Mucosa of rectum (tissue), 2 donors: ENCODE measurements at regions not wholly inside any gene's neighbourhood (a gene's known extent, or its start where the extent isn't known, plus 50 kb on each side); places are given as distances from the start of the nearest gene placed in this dataset.

Source experiments
- H3K27ac ChIP-seq, 2 donors: one replicate each; pipeline ENCODE4 v1.7.0; 2013; ENCODE audit warnings: inconsistent platforms in 2 of 2, low read depth in 2 of 2, low read length in 2 of 2
- H3K27me3 ChIP-seq, 2 donors: one replicate each; pipeline ENCODE4 v1.7.0; 2013; ENCODE audit warnings: low read length in 2 of 2; ENCODE audit not compliant: control insufficient read depth in 2 of 2, insufficient read depth in 2 of 2
- H3K36me3 ChIP-seq, 2 donors: one replicate each; pipeline ENCODE4 v1.7.0; 2013; ENCODE audit warnings: low read length in 2 of 2; ENCODE audit not compliant: control insufficient read depth in 2 of 2, insufficient read depth in 2 of 2
- H3K4me1 ChIP-seq, 2 donors: one replicate each; pipeline ENCODE4 v1.7.0; 2013; ENCODE audit warnings: low read length in 2 of 2, mild to moderate bottlenecking in 1 of 2; ENCODE audit not compliant: control insufficient read depth in 2 of 2, insufficient read depth in 2 of 2
- H3K4me3 ChIP-seq, 2 donors: one replicate each; pipeline ENCODE4 v1.7.0; 2013; ENCODE audit warnings: low read length in 2 of 2
- H3K9ac ChIP-seq, 2 donors: one replicate each; pipeline ENCODE4 v1.7.0; 2013; ENCODE audit warnings: low read length in 2 of 2, low read depth in 1 of 2, mild to moderate bottlenecking in 1 of 2
- H3K9me3 ChIP-seq, 2 donors: one replicate each; pipeline ENCODE4 v1.7.0; 2013; ENCODE audit warnings: low read length in 2 of 2; ENCODE audit not compliant: control insufficient read depth in 2 of 2
- donor health status: healthy.
- donor health status: Normal muscosa, but diverticular disease.

GRCh38 chr4:100852326-100852725, 334.5 kb upstream of the EMCN start:
- no peaks in the 10 kb centered on the region for H3K27me3 ChIP-seq
- no peak overlapping the region for H3K27ac ChIP-seq
- H3K4me1 ChIP-seq, result no peaks in the 10 kb centered on the region
- no peak overlapping the region for H3K9ac ChIP-seq
- H3K36me3 ChIP-seq, result no peaks in the 10 kb centered on the region
- H3K9me3 ChIP-seq, result no peaks in the 10 kb centered on the region
- H3K4me3 ChIP-seq, result no peak overlapping the region

- no peaks in the 10 kb centered on the region for H3K9me3 ChIP-seq
- H3K9ac ChIP-seq, result no peak overlapping the region
- no peaks in the 10 kb centered on the region for H3K4me1 ChIP-seq
- no peak overlapping the region for H3K27ac ChIP-seq
- H3K36me3 ChIP-seq, result no peaks in the 10 kb centered on the region
- H3K4me3 ChIP-seq, result no peak overlapping the region
- no peaks in the 10 kb centered on the region for H3K27me3 ChIP-seq
Measured at GRCh38 chr4:100849319-100849718, 331.5 kb upstream of the EMCN start.

GRCh38 chr4:100848841-100849240, 331.0 kb upstream of the EMCN start:
- H3K27ac ChIP-seq, result no peak overlapping the region
- no peaks in the 10 kb centered on the region for H3K36me3 ChIP-seq
- H3K4me1 ChIP-seq, result no peaks in the 10 kb centered on the region
- no peaks in the 10 kb centered on the region for H3K9me3 ChIP-seq
- H3K9ac ChIP-seq, result no peak overlapping the region
- H3K27me3 ChIP-seq, result no peaks in the 10 kb centered on the region
- H3K4me3 ChIP-seq, result no peak overlapping the region

- Histone ChIP-seq H3K27ac (no peak overlapping the region), H3K9me3 (no peaks in the 10 kb centered on the region), H3K27me3 (no peaks in the 10 kb centered on the region), H3K4me1 (no peaks in the 10 kb centered on the region), H3K36me3 (no peaks in the 10 kb centered on the region), H3K4me3 (no peak overlapping the region), H3K9ac (no peak overlapping the region)
Measured at GRCh38 chr4:100843910-100844309, 326.1 kb upstream of the EMCN start.

- no peaks in the 10 kb centered on the region for H3K4me1 ChIP-seq
- no peaks in the 10 kb centered on the region for H3K9me3 ChIP-seq
- H3K27ac ChIP-seq, result no peak overlapping the region
- H3K36me3 ChIP-seq, result no peaks in the 10 kb centered on the region
- H3K9ac ChIP-seq, result no peak overlapping the region
- H3K27me3 ChIP-seq, result no peaks in the 10 kb centered on the region
- no peak overlapping the region for H3K4me3 ChIP-seq
Measured at GRCh38 chr4:100842856-100843255, 325.0 kb upstream of the EMCN start.

GRCh38 chr4:100841911-100842310, 324.1 kb upstream of the EMCN start:
- no peak overlapping the region for H3K4me3 ChIP-seq
- H3K27me3 ChIP-seq, result no peaks in the 10 kb centered on the region
- no peaks in the 10 kb centered on the region for H3K36me3 ChIP-seq

GRCh38 chr4:100839712-100840111, 321.9 kb upstream of the EMCN start:
- H3K27ac ChIP-seq, result no peak overlapping the region
- H3K27me3 ChIP-seq, result no peaks in the 10 kb centered on the region
- no peak overlapping the region for H3K4me3 ChIP-seq

More at GRCh38 chr4:100841911-100842310, 324.1 kb upstream of the EMCN start:
- H3K27ac ChIP-seq, result no peak overlapping the region
- no peak overlapping the region for H3K9ac ChIP-seq
- no peaks in the 10 kb centered on the region for H3K4me1 ChIP-seq
- no peaks in the 10 kb centered on the region for H3K9me3 ChIP-seq

GRCh38 chr4:100838286-100838685, 320.5 kb upstream of the EMCN start:
- Histone ChIP-seq H3K27ac (no peak overlapping the region), H3K9me3 (no peaks in the 10 kb centered on the region), H3K9ac (no peak overlapping the region), H3K36me3 (no peaks in the 10 kb centered on the region), H3K4me3 (no peak overlapping the region), H3K27me3 (no peaks in the 10 kb centered on the region), H3K4me1 (no peaks in the 10 kb centered on the region)

More at GRCh38 chr4:100839712-100840111, 321.9 kb upstream of the EMCN start:
- no peaks in the 10 kb centered on the region for H3K36me3 ChIP-seq
- no peaks in the 10 kb centered on the region for H3K4me1 ChIP-seq
- no peaks in the 10 kb centered on the region for H3K9me3 ChIP-seq
- H3K9ac ChIP-seq, result no peak overlapping the region

GRCh38 chr4:100836929-100837328, 319.1 kb upstream of the EMCN start:
- H3K9ac ChIP-seq, result no peak overlapping the region
- H3K27me3 ChIP-seq, result no peaks in the 10 kb centered on the region
- no peak overlapping the region for H3K4me3 ChIP-seq
- no peak overlapping the region for H3K27ac ChIP-seq
- H3K4me1 ChIP-seq, result no peaks in the 10 kb centered on the region
- H3K9me3 ChIP-seq, result no peaks in the 10 kb centered on the region
- H3K36me3 ChIP-seq, result no peaks in the 10 kb centered on the region

- no peak overlapping the region for H3K9ac ChIP-seq
- no peaks in the 10 kb centered on the region for H3K4me1 ChIP-seq
- H3K4me3 ChIP-seq, result no peak overlapping the region
- no peak overlapping the region for H3K27ac ChIP-seq
- H3K27me3 ChIP-seq, result no peaks in the 10 kb centered on the region
- H3K9me3 ChIP-seq, result no peaks in the 10 kb centered on the region
- H3K36me3 ChIP-seq, result no peaks in the 10 kb centered on the region
Measured at GRCh38 chr4:100834616-100835015, 316.8 kb upstream of the EMCN start.

GRCh38 chr4:100833906-100834305, 316.1 kb upstream of the EMCN start:
- no peak overlapping the region for H3K9ac ChIP-seq
- H3K27ac ChIP-seq, result no peak overlapping the region
- no peaks in the 10 kb centered on the region for H3K36me3 ChIP-seq
- H3K4me1 ChIP-seq, result no peaks in the 10 kb centered on the region
- no peaks in the 10 kb centered on the region for H3K9me3 ChIP-seq
- H3K27me3 ChIP-seq, result no peaks in the 10 kb centered on the region
- no peak overlapping the region for H3K4me3 ChIP-seq
